ENCODE measurements at regions not wholly inside any gene's neighbourhood (a gene's known extent, or its start where the extent isn't known, plus 50 kb on each side); places are given as distances from the start of the nearest gene placed in this dataset.

DNA sequence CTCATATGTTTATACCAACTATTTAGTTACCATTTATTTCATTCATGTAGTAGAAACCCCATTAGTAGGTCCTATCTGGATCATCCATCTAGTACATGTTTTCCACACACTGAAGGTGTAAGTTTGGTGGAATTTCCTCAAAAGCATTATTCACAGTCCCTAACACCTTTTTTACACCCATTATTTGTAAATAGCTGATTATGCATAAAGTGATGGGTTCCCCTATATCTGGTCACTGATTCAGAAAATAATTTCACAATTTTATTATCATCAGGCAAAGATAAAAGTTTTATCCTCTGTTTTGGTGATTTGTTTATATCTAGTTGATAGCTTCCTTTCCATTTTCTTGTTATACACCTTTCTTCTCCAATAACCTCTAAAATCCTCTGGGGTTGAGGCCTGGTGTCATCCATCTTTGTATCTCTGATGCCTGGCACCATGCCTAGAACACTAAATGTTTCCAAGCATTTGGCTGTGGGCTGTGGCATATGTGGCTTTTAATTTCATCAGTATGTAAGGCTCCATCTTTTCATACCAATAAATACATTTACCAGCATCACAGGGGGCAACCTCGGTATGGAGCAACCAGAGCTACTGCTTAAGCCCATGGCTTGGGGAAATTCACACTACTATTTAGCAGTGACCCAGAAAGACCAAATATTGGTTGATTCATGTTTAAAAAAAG, 1089.5 kb upstream of the LRRN3 start:
- no CpG with 5 or more reads among the region's 1 CpG for WGBS, 2 experiments (ENCODE audit: extremely low coverage in 2 of 2, insufficient read length in 1 of 2)
- Histone ChIP-seq H3K56ac (ENCODE audit: extremely low read depth, insufficient read depth, low read length) (no peak overlapping the region), H3K4ac (ENCODE audit: low read depth, low read length) (no peak overlapping the region), H3K79me1 (ENCODE audit: low read depth in 1 of 2, low read length in 2 of 2) (no peaks in the 10 kb centered on the region), H3K9me3 (ENCODE audit: control insufficient read depth, insufficient read depth, low read length) (no peaks in the 10 kb centered on the region), H3K27ac (ENCODE audit: insufficient read depth, low read length) (no peak overlapping the region), H3K9me1 (ENCODE audit: insufficient read depth, low read length) (no peaks in the 10 kb centered on the region; the same call in 1 of the 2 replicates), H3K4me2 (ENCODE audit: low read depth, low read length) (no peak overlapping the region), H3K14ac (replicated peaks; ENCODE audit: low read depth, low read length) (no peak overlapping the region), H3K18ac (ENCODE audit: low read depth, low read length) (no peak overlapping the region), H2BK5ac (ENCODE audit: low read depth, low read length, poor library complexity, severe bottlenecking) (no peak overlapping the region), H3K9ac (ENCODE audit: low read depth, low read length) (no peak overlapping the region), H3K4me1 (ENCODE audit: control insufficient read depth, insufficient read depth, low read length) (no peaks in the 10 kb centered on the region), H3K27me3 (ENCODE audit: control insufficient read depth, insufficient read depth, low read length) (no peaks in the 10 kb centered on the region), H2AK9ac (replicated peaks; ENCODE audit: low read depth, low read length, poor library complexity) (no peak overlapping the region), H2BK20ac (ENCODE audit: low read depth, low read length) (no peak overlapping the region), H2BK120ac (ENCODE audit: low read depth, low read length) (no peak overlapping the region), H2AK5ac (ENCODE audit: low read depth, low read length) (no peak overlapping the region), H4K91ac (ENCODE audit: insufficient read depth, low read depth, low read length) (no peak overlapping the region), H3K23ac (ENCODE audit: low read depth, low read length) (no peak overlapping the region), H2BK15ac (ENCODE audit: low read depth, low read length) (no peak overlapping the region), H3K4me3 (ENCODE audit: insufficient read depth, low read depth, low read length) (no peak overlapping the region), H4K20me1 (ENCODE audit: insufficient read depth, low read length) (no peaks in the 10 kb centered on the region), H3K36me3 (ENCODE audit: control insufficient read depth, insufficient read depth, low read length) (no peaks in the 10 kb centered on the region), H2AFZ (replicated peaks; ENCODE audit: low read length, poor library complexity) (no peak overlapping the region), H4K8ac (ENCODE audit: low read depth in 2 of 2, low read length in 2 of 2) (no peak overlapping the region), H4K5ac (ENCODE audit: low read depth, low read length) (no peak overlapping the region)
- intact Hi-C loops (cut with micrococcal nuclease), result no loop called here
- DNase-seq (no peak), ATAC-seq (ENCODE audit: low read depth) (no peak)
- dilution Hi-C loops (cut with HindIII; ENCODE audit: low sequenced_read_pairs, unreplicated experiment), result no loop called here
- no peak for TF ChIP-seq BHLHE40 (IDR thresholded peaks at IDR 0.05; ENCODE audit: low read depth, low read length)
- TF ChIP-seq MAFK (IDR thresholded peaks at IDR 0.05; ENCODE audit: low read depth, low read length), result peak; percentile 75
- TF ChIP-seq, protein P1, sequence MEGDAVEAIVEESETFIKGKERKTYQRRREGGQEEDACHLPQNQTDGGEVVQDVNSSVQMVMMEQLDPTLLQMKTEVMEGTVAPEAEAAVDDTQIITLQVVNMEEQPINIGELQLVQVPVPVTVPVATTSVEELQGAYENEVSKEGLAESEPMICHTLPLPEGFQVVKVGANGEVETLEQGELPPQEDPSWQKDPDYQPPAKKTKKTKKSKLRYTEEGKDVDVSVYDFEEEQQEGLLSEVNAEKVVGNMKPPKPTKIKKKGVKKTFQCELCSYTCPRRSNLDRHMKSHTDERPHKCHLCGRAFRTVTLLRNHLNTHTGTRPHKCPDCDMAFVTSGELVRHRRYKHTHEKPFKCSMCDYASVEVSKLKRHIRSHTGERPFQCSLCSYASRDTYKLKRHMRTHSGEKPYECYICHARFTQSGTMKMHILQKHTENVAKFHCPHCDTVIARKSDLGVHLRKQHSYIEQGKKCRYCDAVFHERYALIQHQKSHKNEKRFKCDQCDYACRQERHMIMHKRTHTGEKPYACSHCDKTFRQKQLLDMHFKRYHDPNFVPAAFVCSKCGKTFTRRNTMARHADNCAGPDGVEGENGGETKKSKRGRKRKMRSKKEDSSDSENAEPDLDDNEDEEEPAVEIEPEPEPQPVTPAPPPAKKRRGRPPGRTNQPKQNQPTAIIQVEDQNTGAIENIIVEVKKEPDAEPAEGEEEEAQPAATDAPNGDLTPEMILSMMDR (conservative IDR thresholded peaks at IDR 0.05; ENCODE audit: low read depth, low read length), result no peak
- TF ChIP-seq MAZ (IDR thresholded peaks at IDR 0.05; ENCODE audit: borderline replicate concordance, low read depth, low read length), result no peak
- in situ Hi-C loops (cut with MboI; ENCODE audit: low sequenced_read_pairs), result no loop called here
- BruUV-seq (replicated peaks), result no TSS peak
- ChIA-PET POLR2A (ENCODE audit: unreplicated experiment) (no interaction called here), CTCF (interaction anchor here (0.5 to 0.6 kb wide), 2 partner anchors 560 to 793 kb away, joined by 3 to 4 read pairs; no protein-coding TSS in a partner anchor)
